MCF 10A (cell line): ENCODE measurements at regions not wholly inside any gene's neighbourhood (a gene's known extent, or its start where the extent isn't known, plus 50 kb on each side); places are given as distances from the start of the nearest gene placed in this dataset.

Experiments used
- BruUV-seq: library from RNA; stranded (reverse); fragments of 400-500 nt; replicated peaks from 2 replicates; lab custom pipeline; 2021; lab: Mats Ljungman, UMichigan
- CTCF ChIA-PET: fragments of 300-600 bp; sonication (Branson Sonifier 250); formaldehyde crosslinking; extraction: SDS; loops from one replicate; lab custom pipeline; 2021; ENCODE audit warnings: antibody characterized with exemption, inconsistent platforms; lab: Yijun Ruan, JAX
- POLR2A ChIA-PET: fragments of 300-600, 350-650 bp; sonication (Branson Sonifier 250); formaldehyde crosslinking; extraction: SDS; loops from one replicate; lab custom pipeline; 2020; ENCODE audit warnings: antibody characterized with exemption, inconsistent platforms; lab: Yijun Ruan, JAX
- DNase-seq: peaks from one replicate; pipeline ENCODE4 v3.0.0-alpha.2; 2018; ENCODE audit not compliant: unreplicated experiment
- H3K27ac Mint-ChIP-seq: one replicate; pipeline ENCODE4 v1.8.0; 2022; ENCODE audit warnings: mild to moderate bottlenecking, low read depth, mixed read lengths; ENCODE audit not compliant: unreplicated experiment
- H3K27me3 Mint-ChIP-seq: one replicate; pipeline ENCODE4 v1.8.0; 2022; ENCODE audit warnings: mixed read lengths; ENCODE audit not compliant: insufficient read depth, unreplicated experiment
- H3K36me3 Mint-ChIP-seq: one replicate; pipeline ENCODE4 v1.8.0; 2022; ENCODE audit warnings: mild to moderate bottlenecking, moderate library complexity, mixed read lengths; ENCODE audit not compliant: insufficient read depth, unreplicated experiment
- H3K4me1 Mint-ChIP-seq: one replicate; pipeline ENCODE4 v1.8.0; 2022; ENCODE audit warnings: mixed read lengths; ENCODE audit not compliant: insufficient read depth, unreplicated experiment
- H3K4me3 Mint-ChIP-seq: one replicate; pipeline ENCODE4 v1.8.0; 2022; ENCODE audit warnings: mild to moderate bottlenecking, moderate library complexity, mixed read lengths; ENCODE audit not compliant: unreplicated experiment
- H3K9me3 Mint-ChIP-seq: one replicate; pipeline ENCODE4 v1.8.0; 2022; ENCODE audit warnings: mixed read lengths; ENCODE audit not compliant: unreplicated experiment
- intact Hi-C: fragments of 100-400 bp; cut with micrococcal nuclease; formaldehyde crosslinking; loops from 2 replicates; pipeline ENCODE4 v1.14.1; 2022
- TF ChIP-seq, protein P1 (sequence below): fragments of 200-600 bp; IDR thresholded peaks from one replicate; pipeline ENCODE4 v1.8.0; 2022; ENCODE audit warnings: antibody characterized with exemption, mild to moderate bottlenecking; ENCODE audit not compliant: unreplicated experiment

DNA sequence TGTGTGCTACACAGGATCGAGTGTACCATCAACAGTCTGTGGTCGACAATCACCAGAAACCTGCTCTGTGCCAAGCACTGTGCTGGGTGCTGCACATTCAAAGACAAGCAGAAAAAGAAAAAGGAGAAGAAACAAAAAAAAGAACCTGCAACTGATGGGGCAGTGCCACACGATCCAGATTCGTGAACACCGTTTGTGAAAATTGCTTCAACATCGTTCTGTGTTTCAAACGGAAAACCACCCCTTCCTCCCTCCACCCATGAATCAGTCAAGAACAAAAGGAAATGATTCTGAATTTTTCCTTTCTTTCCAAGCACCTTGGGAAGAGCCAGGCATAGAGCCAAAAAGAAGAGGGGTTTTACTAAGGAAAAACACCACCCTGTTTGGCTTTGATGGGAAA lies 129.2 kb upstream of the ARID1B start:
- ChIA-PET POLR2A (no interaction called here), CTCF (no interaction called here)
- H3K36me3 Mint-ChIP-seq, result no peaks in the 10 kb centered on the region
- DNase-seq, result no peak
- no peaks in the 10 kb centered on the region for H3K4me1 Mint-ChIP-seq
- no peak overlapping the region for H3K27ac Mint-ChIP-seq
- no peaks in the 10 kb centered on the region for H3K9me3 Mint-ChIP-seq
- BruUV-seq, result no TSS peak
- no peak overlapping the region for H3K4me3 Mint-ChIP-seq
- intact Hi-C loops, result no loop called here
- H3K27me3 Mint-ChIP-seq, result peaks cover 16% of the 10 kb centered on the region
- TF ChIP-seq, protein P1, sequence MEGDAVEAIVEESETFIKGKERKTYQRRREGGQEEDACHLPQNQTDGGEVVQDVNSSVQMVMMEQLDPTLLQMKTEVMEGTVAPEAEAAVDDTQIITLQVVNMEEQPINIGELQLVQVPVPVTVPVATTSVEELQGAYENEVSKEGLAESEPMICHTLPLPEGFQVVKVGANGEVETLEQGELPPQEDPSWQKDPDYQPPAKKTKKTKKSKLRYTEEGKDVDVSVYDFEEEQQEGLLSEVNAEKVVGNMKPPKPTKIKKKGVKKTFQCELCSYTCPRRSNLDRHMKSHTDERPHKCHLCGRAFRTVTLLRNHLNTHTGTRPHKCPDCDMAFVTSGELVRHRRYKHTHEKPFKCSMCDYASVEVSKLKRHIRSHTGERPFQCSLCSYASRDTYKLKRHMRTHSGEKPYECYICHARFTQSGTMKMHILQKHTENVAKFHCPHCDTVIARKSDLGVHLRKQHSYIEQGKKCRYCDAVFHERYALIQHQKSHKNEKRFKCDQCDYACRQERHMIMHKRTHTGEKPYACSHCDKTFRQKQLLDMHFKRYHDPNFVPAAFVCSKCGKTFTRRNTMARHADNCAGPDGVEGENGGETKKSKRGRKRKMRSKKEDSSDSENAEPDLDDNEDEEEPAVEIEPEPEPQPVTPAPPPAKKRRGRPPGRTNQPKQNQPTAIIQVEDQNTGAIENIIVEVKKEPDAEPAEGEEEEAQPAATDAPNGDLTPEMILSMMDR, result no peak

DNA sequence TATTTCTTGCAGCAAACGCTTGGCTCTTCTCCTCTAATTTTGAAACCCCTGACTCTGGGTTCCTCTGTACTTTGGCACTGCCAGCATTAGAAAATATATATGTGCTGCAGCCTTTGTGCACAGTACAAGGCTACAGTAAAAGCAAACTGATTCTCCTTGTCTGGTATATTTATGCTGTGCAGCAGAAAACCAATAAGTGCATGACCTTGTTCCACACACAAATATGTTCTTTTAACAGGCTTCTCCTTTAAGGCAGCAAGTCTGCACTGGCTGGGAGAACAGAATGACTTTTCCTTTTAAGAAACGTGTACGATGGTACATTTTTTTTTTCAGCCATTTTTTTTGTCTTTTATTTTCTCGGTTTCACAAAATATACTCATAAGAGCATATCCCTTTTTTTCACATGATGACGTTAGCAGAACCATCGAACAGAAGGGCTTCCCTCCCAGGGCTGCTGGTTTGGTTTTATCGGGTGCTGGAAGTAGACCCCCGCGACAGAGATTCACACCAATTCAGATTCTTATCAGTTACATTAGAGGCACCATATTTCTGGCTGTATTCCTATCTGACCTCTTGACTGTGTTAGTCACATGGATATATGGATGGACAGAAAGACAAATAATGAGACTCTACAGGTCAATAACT lies 129.9 kb upstream of the ARID1B start:
- CTCF ChIA-PET, result no interaction called here
- Mint-ChIP-seq H3K27ac (no peak overlapping the region), H3K9me3 (no peaks in the 10 kb centered on the region), H3K4me1 (no peaks in the 10 kb centered on the region), H3K36me3 (no peaks in the 10 kb centered on the region), H3K27me3 (peaks cover 14% of the 10 kb centered on the region), H3K4me3 (no peak overlapping the region)
- TF ChIP-seq, protein P1, result no peak
- intact Hi-C loops, result no loop called here
- POLR2A ChIA-PET, result no interaction called here
- BruUV-seq, result no TSS peak
- no peak for DNase-seq

DNA sequence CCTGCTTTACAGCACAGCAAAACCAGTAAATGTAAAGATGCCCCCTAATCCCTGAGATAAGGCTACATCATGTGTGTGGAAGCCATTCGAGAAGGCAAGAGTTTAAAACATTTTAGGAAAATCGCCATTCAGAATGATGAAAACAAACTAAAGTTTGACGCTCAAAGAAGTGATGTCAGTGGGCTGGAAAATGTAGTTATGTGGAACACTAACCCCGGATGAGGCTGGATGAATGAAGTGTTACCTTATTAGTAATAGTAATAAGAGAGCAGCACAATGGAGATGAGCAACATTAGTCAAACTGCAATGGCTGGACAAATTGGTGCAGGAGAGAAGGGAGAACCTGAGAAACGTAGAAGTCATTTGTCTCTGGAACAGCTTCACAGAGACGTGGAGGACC lies 130.7 kb upstream of the ARID1B start:
- BruUV-seq, result no TSS peak
- intact Hi-C loops, result no loop called here
- TF ChIP-seq, protein P1, result no peak
- H3K4me1 Mint-ChIP-seq, result no peaks in the 10 kb centered on the region
- no peaks in the 10 kb centered on the region for H3K9me3 Mint-ChIP-seq
- H3K27ac Mint-ChIP-seq, result no peak overlapping the region
- H3K4me3 Mint-ChIP-seq, result no peak overlapping the region
- H3K27me3 Mint-ChIP-seq, result peaks cover 14% of the 10 kb centered on the region
- no peaks in the 10 kb centered on the region for H3K36me3 Mint-ChIP-seq
- ChIA-PET POLR2A (no interaction called here), CTCF (no interaction called here)
- no peak for DNase-seq

DNA sequence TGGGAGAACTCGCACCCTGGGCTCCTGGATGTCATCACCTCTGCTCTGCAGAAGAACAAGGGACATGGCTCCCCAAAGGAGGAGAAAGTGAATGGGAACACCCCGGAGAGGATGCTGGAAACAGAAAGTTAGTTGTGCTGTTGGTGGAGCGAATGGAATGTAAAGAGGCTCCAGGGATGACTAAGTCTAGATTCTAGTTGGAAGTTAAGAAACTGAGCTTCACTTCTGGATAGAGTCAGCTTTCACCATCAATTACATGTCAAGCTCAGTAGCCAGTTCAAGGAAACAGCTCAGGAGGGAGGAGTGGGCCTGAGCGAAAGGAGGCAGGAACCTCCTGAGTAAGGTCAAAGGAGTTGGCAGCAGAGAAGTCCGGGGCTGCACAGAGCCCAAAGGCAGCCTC lies 132.1 kb upstream of the ARID1B start:
- CTCF ChIA-PET, result no interaction called here
- Mint-ChIP-seq H3K9me3 (no peaks in the 10 kb centered on the region), H3K4me3 (no peak overlapping the region), H3K4me1 (no peaks in the 10 kb centered on the region), H3K27ac (no peak overlapping the region), H3K27me3 (peaks cover 14% of the 10 kb centered on the region), H3K36me3 (no peaks in the 10 kb centered on the region)
- TF ChIP-seq, protein P1, result no peak
- BruUV-seq, result no TSS peak
- intact Hi-C loops, result no loop called here
- no peak for DNase-seq
- POLR2A ChIA-PET, result interaction anchor here (0.6 kb wide), 1 partner anchor 42 kb away, joined by 3 read pairs; no protein-coding TSS in a partner anchor
